SK-N-SH treated with all-trans-retinoic acid at 6 μM for 48 hours (cell line): ENCODE measurements at regions not wholly inside any gene's neighbourhood (a gene's known extent, or its start where the extent isn't known, plus 50 kb on each side); places are given as distances from the start of the nearest gene placed in this dataset.

Experiments
- ATAC-seq: fragments of 200-7000 bp; cut with Tn5 transposase; 3 replicates; pipeline ENCODE4 v1.9.1; 2020; ENCODE audit warnings: mild to moderate bottlenecking, moderate library complexity
- ARNTL ChIP-seq: fragments of 450-650 bp; formaldehyde crosslinking; IDR thresholded peaks from 2 replicates; pipeline ENCODE4 v1.5.0; 2020; ENCODE audit warnings: low read depth, mild to moderate bottlenecking, moderate library complexity, borderline replicate concordance
- CSRNP3 ChIP-seq: fragments of 250-450 bp; sonication (Bioruptor Pico); IDR thresholded peaks from 2 replicates; pipeline ENCODE4 v1.5.1; 2021; ENCODE audit warnings: mild to moderate bottlenecking, moderate library complexity
- ESRRG ChIP-seq: fragments of 250-450 bp; sonication (Bioruptor Pico); IDR thresholded peaks from 2 replicates; pipeline ENCODE4 v1.6.1; 2021; ENCODE audit warnings: mild to moderate bottlenecking
- GLIS3 ChIP-seq: fragments of 250-450 bp; sonication (Bioruptor Pico); IDR thresholded peaks from 2 replicates; pipeline ENCODE4 v1.5.0; 2020; ENCODE audit warnings: mild to moderate bottlenecking, moderate library complexity
- ISL1 ChIP-seq: fragments of 250-450 bp; sonication (Bioruptor Pico); IDR thresholded peaks from 2 replicates; pipeline ENCODE4 v2.1.2; 2022; ENCODE audit warnings: mild to moderate bottlenecking, moderate library complexity
- OSR1 ChIP-seq: fragments of 250-450 bp; sonication (Bioruptor Pico); IDR thresholded peaks from 2 replicates; pipeline ENCODE4 v1.8.0; 2022; ENCODE audit warnings: moderate library complexity, mild to moderate bottlenecking, inconsistent platforms
- PPARA ChIP-seq: fragments of 250-450 bp; sonication (Bioruptor Pico); IDR thresholded peaks from 2 replicates; pipeline ENCODE4 v1.5.0; 2020; ENCODE audit warnings: mild to moderate bottlenecking, borderline replicate concordance
- RARB ChIP-seq: fragments of 250-450 bp; sonication (Bioruptor Pico); IDR thresholded peaks from 2 replicates; pipeline ENCODE4 v1.8.0; 2021; ENCODE audit warnings: mild to moderate bottlenecking, moderate library complexity
- SNAI2 ChIP-seq: fragments of 250-450 bp; sonication (Bioruptor Pico); IDR thresholded peaks from 2 replicates; pipeline ENCODE4 v1.5.0; 2020; ENCODE audit warnings: mild to moderate bottlenecking, moderate library complexity
- TCF4 ChIP-seq: fragments of 250-450 bp; sonication (Bioruptor Pico); IDR thresholded peaks from 2 replicates; pipeline ENCODE4 v1.8.0; 2021; ENCODE audit warnings: mild to moderate bottlenecking, moderate library complexity, borderline replicate concordance
- TOX ChIP-seq: fragments of 250-450 bp; sonication (Bioruptor Pico); IDR thresholded peaks from 2 replicates; pipeline ENCODE4 v1.8.0; 2021; ENCODE audit warnings: mild to moderate bottlenecking, moderate library complexity, borderline replicate concordance
- ZC3H10 ChIP-seq: fragments of 250-450 bp; sonication (Bioruptor Pico); IDR thresholded peaks from 2 replicates; pipeline ENCODE4 v1.5.1; 2021; ENCODE audit warnings: mild to moderate bottlenecking, moderate library complexity
- ZFP30 ChIP-seq: fragments of 450-650 bp; formaldehyde crosslinking; IDR thresholded peaks from 2 replicates; pipeline ENCODE4 v1.5.0; 2022; ENCODE audit warnings: mild to moderate bottlenecking, moderate library complexity
- ZNF565 ChIP-seq: fragments of 450-650 bp; formaldehyde crosslinking; conservative IDR thresholded peaks from 2 replicates; pipeline ENCODE4 v1.5.0; 2020; ENCODE audit warnings: low read depth, mild to moderate bottlenecking, moderate library complexity
- ZNF70 ChIP-seq: fragments of 450-650 bp; formaldehyde crosslinking; IDR thresholded peaks from 2 replicates; pipeline ENCODE4 v1.5.0; 2020; ENCODE audit warnings: mild to moderate bottlenecking, moderate library complexity
- ZNF8 ChIP-seq: fragments of 450-650 bp; formaldehyde crosslinking; IDR thresholded peaks from 2 replicates; pipeline ENCODE4 v1.5.0; 2020; ENCODE audit warnings: mild to moderate bottlenecking, moderate library complexity
- TF ChIP-seq, protein P1 (sequence below): fragments of 250-450 bp; sonication (Bioruptor Pico); IDR thresholded peaks from 2 replicates; pipeline ENCODE4 v1.8.0; 2020; ENCODE audit warnings: mild to moderate bottlenecking, moderate library complexity, borderline replicate concordance
- TF ChIP-seq, protein P2 (sequence below): fragments of 250-450 bp; sonication (Bioruptor Pico); IDR thresholded peaks from 2 replicates; pipeline ENCODE4 v1.5.0; 2020; ENCODE audit warnings: mild to moderate bottlenecking, moderate library complexity

GRCh38 chr1:71339238-71339637 is 258.4 kb upstream of the ZRANB2 start (continued):
- no peak for TF ChIP-seq ESRRG (CRISPR knock-in tag)

DNA sequence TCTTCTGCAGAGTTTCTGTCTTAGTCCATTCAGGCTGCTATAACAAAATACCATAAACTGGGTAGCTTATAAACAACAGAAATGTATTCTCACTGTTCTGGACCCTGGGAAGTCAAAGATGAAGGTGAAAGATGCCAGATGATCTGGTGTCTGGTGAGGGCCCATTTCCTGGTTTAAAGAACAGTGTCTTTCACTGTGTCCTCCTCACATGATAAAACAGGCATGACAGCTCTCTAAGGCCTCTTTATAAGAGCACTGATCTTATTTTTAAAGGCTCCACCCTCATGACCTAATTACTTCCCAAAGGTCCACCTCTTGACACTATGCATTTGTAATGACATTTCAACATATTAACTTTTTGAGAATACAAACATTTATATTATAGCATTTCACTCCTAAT is 250.2 kb upstream of the ZRANB2 start:
- no peak for ATAC-seq
- no peak for TF ChIP-seq SNAI2 (CRISPR knock-in tag)
- no peak for TF ChIP-seq OSR1 (CRISPR knock-in tag)
- TF ChIP-seq, protein P1, sequence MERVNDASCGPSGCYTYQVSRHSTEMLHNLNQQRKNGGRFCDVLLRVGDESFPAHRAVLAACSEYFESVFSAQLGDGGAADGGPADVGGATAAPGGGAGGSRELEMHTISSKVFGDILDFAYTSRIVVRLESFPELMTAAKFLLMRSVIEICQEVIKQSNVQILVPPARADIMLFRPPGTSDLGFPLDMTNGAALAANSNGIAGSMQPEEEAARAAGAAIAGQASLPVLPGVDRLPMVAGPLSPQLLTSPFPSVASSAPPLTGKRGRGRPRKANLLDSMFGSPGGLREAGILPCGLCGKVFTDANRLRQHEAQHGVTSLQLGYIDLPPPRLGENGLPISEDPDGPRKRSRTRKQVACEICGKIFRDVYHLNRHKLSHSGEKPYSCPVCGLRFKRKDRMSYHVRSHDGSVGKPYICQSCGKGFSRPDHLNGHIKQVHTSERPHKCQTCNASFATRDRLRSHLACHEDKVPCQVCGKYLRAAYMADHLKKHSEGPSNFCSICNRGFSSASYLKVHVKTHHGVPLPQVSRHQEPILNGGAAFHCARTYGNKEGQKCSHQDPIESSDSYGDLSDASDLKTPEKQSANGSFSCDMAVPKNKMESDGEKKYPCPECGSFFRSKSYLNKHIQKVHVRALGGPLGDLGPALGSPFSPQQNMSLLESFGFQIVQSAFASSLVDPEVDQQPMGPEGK = no peak
- no peak for TF ChIP-seq ZNF565
- TF ChIP-seq ESRRG (CRISPR knock-in tag) = no peak
- TF ChIP-seq CSRNP3 (CRISPR knock-in tag) = no peak

- no peak for ATAC-seq
These were observed 243.9 kb upstream of the ZRANB2 start for GRCh38 chr1:71324671-71325267.

GRCh38 chr1:71312545-71312944 is 231.7 kb upstream of the ZRANB2 start:
- no peak for ATAC-seq
- TF ChIP-seq, protein P2, sequence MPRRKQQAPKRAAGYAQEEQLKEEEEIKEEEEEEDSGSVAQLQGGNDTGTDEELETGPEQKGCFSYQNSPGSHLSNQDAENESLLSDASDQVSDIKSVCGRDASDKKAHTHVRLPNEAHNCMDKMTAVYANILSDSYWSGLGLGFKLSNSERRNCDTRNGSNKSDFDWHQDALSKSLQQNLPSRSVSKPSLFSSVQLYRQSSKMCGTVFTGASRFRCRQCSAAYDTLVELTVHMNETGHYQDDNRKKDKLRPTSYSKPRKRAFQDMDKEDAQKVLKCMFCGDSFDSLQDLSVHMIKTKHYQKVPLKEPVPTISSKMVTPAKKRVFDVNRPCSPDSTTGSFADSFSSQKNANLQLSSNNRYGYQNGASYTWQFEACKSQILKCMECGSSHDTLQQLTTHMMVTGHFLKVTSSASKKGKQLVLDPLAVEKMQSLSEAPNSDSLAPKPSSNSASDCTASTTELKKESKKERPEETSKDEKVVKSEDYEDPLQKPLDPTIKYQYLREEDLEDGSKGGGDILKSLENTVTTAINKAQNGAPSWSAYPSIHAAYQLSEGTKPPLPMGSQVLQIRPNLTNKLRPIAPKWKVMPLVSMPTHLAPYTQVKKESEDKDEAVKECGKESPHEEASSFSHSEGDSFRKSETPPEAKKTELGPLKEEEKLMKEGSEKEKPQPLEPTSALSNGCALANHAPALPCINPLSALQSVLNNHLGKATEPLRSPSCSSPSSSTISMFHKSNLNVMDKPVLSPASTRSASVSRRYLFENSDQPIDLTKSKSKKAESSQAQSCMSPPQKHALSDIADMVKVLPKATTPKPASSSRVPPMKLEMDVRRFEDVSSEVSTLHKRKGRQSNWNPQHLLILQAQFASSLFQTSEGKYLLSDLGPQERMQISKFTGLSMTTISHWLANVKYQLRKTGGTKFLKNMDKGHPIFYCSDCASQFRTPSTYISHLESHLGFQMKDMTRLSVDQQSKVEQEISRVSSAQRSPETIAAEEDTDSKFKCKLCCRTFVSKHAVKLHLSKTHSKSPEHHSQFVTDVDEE (CRISPR knock-in tag) = no peak
- TF ChIP-seq TCF4 (CRISPR knock-in tag) (no peak), ISL1 (no peak), ZNF70 (no peak), ZNF565 (no peak), ZNF8 (CRISPR knock-in tag) (no peak), ESRRG (CRISPR knock-in tag) (no peak), SNAI2 (CRISPR knock-in tag) (no peak), OSR1 (CRISPR knock-in tag) (no peak)

More at GRCh38 chr1:71324671-71325267, 243.9 kb upstream of the ZRANB2 start:
- no peak for TF ChIP-seq TOX (CRISPR knock-in tag)
- TF ChIP-seq PPARA = no peak
- TF ChIP-seq ZFP30 (CRISPR knock-in tag) = no peak
- TF ChIP-seq RARB (CRISPR knock-in tag) = no peak
- TF ChIP-seq, protein P1 = no peak
- no peak for TF ChIP-seq ZNF8 (CRISPR knock-in tag)
- no peak for TF ChIP-seq ZNF70
- TF ChIP-seq ISL1 = no peak
- no peak for TF ChIP-seq ZC3H10

DNA sequence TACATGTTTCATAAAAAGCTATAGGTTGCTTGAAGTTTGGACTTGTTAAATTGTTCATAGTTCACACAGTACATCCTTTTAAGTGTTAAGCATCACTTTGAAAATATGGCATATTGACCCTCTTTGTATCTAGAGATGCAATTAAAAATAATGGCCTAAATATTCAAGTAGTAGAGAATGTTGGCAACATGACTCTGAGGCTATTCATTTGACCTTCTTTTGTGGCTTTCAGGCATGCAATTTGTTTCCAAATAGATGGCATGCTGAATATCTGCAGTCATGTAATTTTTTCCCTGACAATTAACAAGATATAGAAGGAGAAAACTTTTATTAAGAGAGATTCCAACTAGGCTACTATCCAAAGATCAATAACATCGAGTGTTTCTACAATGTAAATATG is 230.5 kb upstream of the ZRANB2 start:
- TF ChIP-seq ZNF8 (CRISPR knock-in tag) = no peak
- TF ChIP-seq ISL1 = no peak
- TF ChIP-seq ARNTL (CRISPR knock-in tag) = no peak
- TF ChIP-seq CSRNP3 (CRISPR knock-in tag) = no peak
- no peak for TF ChIP-seq GLIS3 (CRISPR knock-in tag)
- TF ChIP-seq ZNF70 = no peak
- TF ChIP-seq, protein P1 = no peak
- TF ChIP-seq ESRRG (CRISPR knock-in tag) = no peak
- ATAC-seq = no peak
